IMR-90 (cell line): ENCODE measurements at regions not wholly inside any gene's neighbourhood (a gene's known extent, or its start where the extent isn't known, plus 50 kb on each side); places are given as distances from the start of the nearest gene placed in this dataset.

Source experiments
- ATAC-seq: fragments of 200-7000 bp; cut with Tn5 transposase; 2 replicates; pipeline ENCODE4 v1.9.1; 2020; ENCODE audit warnings: low read depth, mild to moderate bottlenecking, moderate library complexity
- BruUV-seq: library from RNA; stranded (reverse); fragments of 400-500 nt; replicated peaks from 2 replicates; lab custom pipeline; 2021; lab: Mats Ljungman, UMichigan
- CTCF ChIA-PET: fragments of 300-600 bp; formaldehyde crosslinking; extraction: SDS; loops from one replicate; lab custom pipeline; 2021; ENCODE audit warnings: antibody characterized with exemption; lab: Yijun Ruan, JAX
- POLR2A ChIA-PET: fragments of 300-600 bp; sonication (Branson Sonifier 250); formaldehyde crosslinking; loops from one replicate; lab custom pipeline; 2022; ENCODE audit warnings: antibody characterized with exemption; ENCODE audit not compliant: unreplicated experiment; lab: Charles Lee
- DNase-seq: peaks from one replicate; pipeline ENCODE4 v3.0.0; 2013
- H2AFZ ChIP-seq: replicated peaks from 2 replicates; pipeline ENCODE3; 2013; ENCODE audit warnings: low read length, mild to moderate bottlenecking; ENCODE audit not compliant: poor library complexity
- H2AK5ac ChIP-seq: 2 replicates; pipeline ENCODE4 v1.6.1; 2013; ENCODE audit warnings: low read depth, low read length, inconsistent platforms
- H2AK9ac ChIP-seq: replicated peaks from 2 replicates; pipeline ENCODE3; 2013; ENCODE audit warnings: mild to moderate bottlenecking, low read depth, low read length, moderate library complexity; ENCODE audit not compliant: poor library complexity
- H2BK120ac ChIP-seq: 2 replicates; pipeline ENCODE4 v1.6.1; 2013; ENCODE audit warnings: low read depth, low read length, inconsistent platforms
- H2BK15ac ChIP-seq: 3 replicates; pipeline ENCODE4 v1.6.1; 2013; ENCODE audit warnings: low read depth, low read length, inconsistent platforms
- H2BK20ac ChIP-seq: 2 replicates; pipeline ENCODE4 v1.6.1; 2013; ENCODE audit warnings: low read depth, mild to moderate bottlenecking, inconsistent platforms, low read length, moderate library complexity
- H2BK5ac ChIP-seq: 2 replicates; pipeline ENCODE4 v1.6.1; 2013; ENCODE audit warnings: mild to moderate bottlenecking, low read depth, low read length, inconsistent platforms; ENCODE audit not compliant: poor library complexity, severe bottlenecking
- H3K14ac ChIP-seq: replicated peaks from 2 replicates; pipeline ENCODE4 v1.6.1; 2013; ENCODE audit warnings: low read depth, low read length, inconsistent platforms
- H3K18ac ChIP-seq: 2 replicates; pipeline ENCODE4 v1.6.1; 2013; ENCODE audit warnings: low read depth, low read length, control low read depth
- H3K23ac ChIP-seq: 2 replicates; pipeline ENCODE4 v1.6.1; 2013; ENCODE audit warnings: low read depth, low read length, inconsistent platforms
- H3K27ac ChIP-seq: 2 replicates; pipeline ENCODE4 v1.5.1; 2013; ENCODE audit warnings: mild to moderate bottlenecking, control low read depth, low read length; ENCODE audit not compliant: insufficient read depth
- H3K27me3 ChIP-seq: 2 replicates; pipeline ENCODE4 v1.6.1; 2013; ENCODE audit warnings: low read length; ENCODE audit not compliant: control insufficient read depth, insufficient read depth
- H3K36me3 ChIP-seq: 2 replicates; pipeline ENCODE4 v1.6.1; 2013; ENCODE audit warnings: low read length, mixed read lengths; ENCODE audit not compliant: control insufficient read depth, insufficient read depth
- H3K4ac ChIP-seq: 2 replicates; pipeline ENCODE4 v1.6.1; 2013; ENCODE audit warnings: low read depth, low read length, inconsistent platforms
- H3K4me1 ChIP-seq: 2 replicates; pipeline ENCODE4 v1.6.1; 2013; ENCODE audit warnings: low read length, mixed read lengths; ENCODE audit not compliant: control insufficient read depth, insufficient read depth
- H3K4me2 ChIP-seq: 2 replicates; pipeline ENCODE4 v1.6.1; 2013; ENCODE audit warnings: low read depth, mild to moderate bottlenecking, control low read depth, low read length, moderate library complexity
- H3K4me3 ChIP-seq: 2 replicates; pipeline ENCODE4 v1.5.1; 2013; ENCODE audit warnings: low read depth, mild to moderate bottlenecking, control low read depth, low read length, moderate library complexity; ENCODE audit not compliant: insufficient read depth
- H3K56ac ChIP-seq: 2 replicates; pipeline ENCODE4 v1.6.1; 2013; ENCODE audit warnings: low read length, inconsistent platforms; ENCODE audit not compliant: insufficient read depth; ENCODE audit errors: extremely low read depth
- H3K79me1 ChIP-seq, 2 experiments: 2 replicates each; pipeline ENCODE4 v1.6.1; 2013; ENCODE audit warnings: low read length in 2 of 2, inconsistent platforms in 1 of 2, low read depth in 1 of 2
- H3K9ac ChIP-seq: 2 replicates; pipeline ENCODE4 v1.6.1; 2013; ENCODE audit warnings: low read depth, low read length, control low read depth
- H3K9me1 ChIP-seq: 2 replicates; pipeline ENCODE4 v1.6.1; 2013; ENCODE audit warnings: low read length, inconsistent platforms; ENCODE audit not compliant: insufficient read depth
- H3K9me3 ChIP-seq: 2 replicates; pipeline ENCODE4 v1.6.1; 2013; ENCODE audit warnings: low read length; ENCODE audit not compliant: control insufficient read depth, insufficient read depth
- H4K20me1 ChIP-seq: 2 replicates; pipeline ENCODE4 v1.6.1; 2013; ENCODE audit warnings: low read length, inconsistent platforms; ENCODE audit not compliant: insufficient read depth
- H4K5ac ChIP-seq: 2 replicates; pipeline ENCODE4 v1.6.1; 2013; ENCODE audit warnings: mild to moderate bottlenecking, low read depth, low read length, control low read depth
- H4K8ac ChIP-seq, 2 experiments: 2 replicates each; pipeline ENCODE4 v1.6.1; 2013; ENCODE audit warnings: low read depth in 2 of 2, low read length in 2 of 2, control low read depth in 1 of 2, inconsistent platforms in 1 of 2
- H4K91ac ChIP-seq: 2 replicates; pipeline ENCODE4 v1.6.1; 2013; ENCODE audit warnings: low read depth, low read length, inconsistent platforms; ENCODE audit not compliant: insufficient read depth
- CEBPB ChIP-seq: IDR thresholded peaks from 2 replicates; pipeline ENCODE4 v1.6.1; 2012; ENCODE audit warnings: low read depth, low read length, improper control_type of control experiment
- CTCF ChIP-seq: conservative IDR thresholded peaks from 2 replicates; pipeline ENCODE4 v1.5.1; 2012; ENCODE audit warnings: mild to moderate bottlenecking, low read depth, low read length, improper control_type of control experiment
- RAD21 ChIP-seq: IDR thresholded peaks from 2 replicates; pipeline ENCODE4 v1.6.1; 2012; ENCODE audit warnings: low read length, improper control_type of control experiment
- RCOR1 ChIP-seq: IDR thresholded peaks from 2 replicates; pipeline ENCODE4 v1.6.1; 2012; ENCODE audit warnings: mild to moderate bottlenecking, low read length, improper control_type of control experiment; ENCODE audit not compliant: insufficient replicate concordance
- WGBS, 2 experiments: methylation state at CpG; one replicate each; pipeline versions ENCODE4 v1.1.5 to v1.1.7; 2013; ENCODE audit warnings: missing lambda C conversion rate in 2 of 2; ENCODE audit not compliant: insufficient read length in 1 of 2; ENCODE audit errors: extremely low coverage in 2 of 2; 5-methylcytosine and 5-hydroxymethylcytosine counted together
- dilution Hi-C: fragments of 300-500 bp; cut with HindIII; formaldehyde crosslinking; loops from one replicate; pipeline ENCODE4 v1.14.3; 2018; ENCODE audit warnings: low sequenced_read_pairs; ENCODE audit not compliant: unreplicated experiment
- in situ Hi-C: fragments of 300-500 bp; cut with MboI; formaldehyde crosslinking; loops from 3 replicates; pipeline ENCODE4 v1.14.3; 2019; ENCODE audit warnings: low sequenced_read_pairs, inconsistent platforms, mixed read lengths
- intact Hi-C: fragments of 100-400 bp; cut with micrococcal nuclease; formaldehyde crosslinking; loops from 2 replicates; pipeline ENCODE4 v1.10.0; 2022

GRCh38 chr1:105317976-105318375 is 1568.3 kb downstream of the AMY1C start:
- Histone ChIP-seq H3K9me1 (no peaks in the 10 kb centered on the region), H3K4me2 (no peak overlapping the region), H4K5ac (no peak overlapping the region), H2BK120ac (no peak overlapping the region), H2BK5ac (no peak overlapping the region), H4K8ac (no peak overlapping the region), H2AFZ (no peak overlapping the region), H2BK15ac (no peak overlapping the region), H2AK9ac (no peak overlapping the region), H3K9ac (no peak overlapping the region), H3K14ac (no peak overlapping the region), H3K4me3 (no peak overlapping the region), H4K91ac (no peak overlapping the region), H3K36me3 (no peaks in the 10 kb centered on the region), H3K9me3 (peaks cover 3% of the 10 kb centered on the region; the same call in 1 of the 2 replicates), H4K20me1 (no peaks in the 10 kb centered on the region), H3K79me1 (no peaks in the 10 kb centered on the region), H2BK20ac (no peak overlapping the region), H3K18ac (no peak overlapping the region), H3K23ac (no peak overlapping the region), H2AK5ac (no peak overlapping the region), H3K56ac (no peak overlapping the region), H3K27ac (no peak overlapping the region), H3K4ac (no peak overlapping the region), H3K4me1 (no peaks in the 10 kb centered on the region), H3K27me3 (no peaks in the 10 kb centered on the region)
- ATAC-seq, result no peak
- in situ Hi-C loops, result no loop called here
- dilution Hi-C loops, result no loop called here
- POLR2A ChIA-PET, result no interaction called here
- intact Hi-C loops, result no loop called here
- no CpG with 5 or more reads among the region's 3 CpGs for WGBS, 2 experiments
- no peak for DNase-seq
- BruUV-seq, result no TSS peak
- CTCF ChIA-PET, result no interaction called here
- TF ChIP-seq RCOR1 (no peak), CEBPB (0 out of 2 replicates have a peak, but pooled peaks have one; percentile 12), CTCF (no peak), RAD21 (no peak)
